Panc1 (cell line): ENCODE measurements at regions not wholly inside any gene's neighbourhood (a gene's known extent, or its start where the extent isn't known, plus 50 kb on each side); places are given as distances from the start of the nearest gene placed in this dataset.

Source experiments
- ATAC-seq: fragments of 200-7000 bp; cut with Tn5 transposase; 2 replicates; pipeline ENCODE4 v1.9.1; 2020; ENCODE audit warnings: mild to moderate bottlenecking, moderate library complexity
- BruUV-seq: library from RNA; stranded (reverse); fragments of 400-500 nt; replicated peaks from 2 replicates; lab custom pipeline; 2021; lab: Mats Ljungman, UMichigan
- CTCF ChIA-PET: fragments of 300-600 bp; sonication (Branson Sonifier 250); formaldehyde crosslinking; loops from one replicate; lab custom pipeline; 2022; ENCODE audit warnings: antibody characterized with exemption; lab: Charles Lee
- POLR2A ChIA-PET: fragments of 300-600 bp; sonication (Branson Sonifier 250); formaldehyde crosslinking; loops from one replicate; lab custom pipeline; 2022; ENCODE audit warnings: antibody characterized with exemption; lab: Charles Lee
- DNase-seq: peaks from one replicate; pipeline ENCODE4 v3.0.0-alpha.2; 2010; ENCODE audit warnings: low read depth, low spot score
- H3K27ac ChIP-seq: 2 replicates; pipeline ENCODE4 v1.5.1; 2011; ENCODE audit warnings: mild to moderate bottlenecking, low read length, inconsistent platforms
- H3K27me3 ChIP-seq: fragments of 200-500 bp; sonication (Bioruptor generic); 2 replicates; pipeline ENCODE4 v1.6.0; 2014; ENCODE audit warnings: low read length, inconsistent platforms; ENCODE audit not compliant: control insufficient read depth, insufficient read depth
- H3K36me3 ChIP-seq: fragments of 200-500 bp; sonication (Bioruptor generic); 2 replicates; pipeline ENCODE4 v1.5.1; 2014; ENCODE audit warnings: inconsistent platforms, mild to moderate bottlenecking, low read length, moderate library complexity; ENCODE audit not compliant: control insufficient read depth, insufficient read depth
- H3K4me1 ChIP-seq: 2 replicates; pipeline ENCODE4 v1.5.1; 2011; ENCODE audit warnings: inconsistent platforms, mild to moderate bottlenecking, low read length, moderate library complexity; ENCODE audit not compliant: control insufficient read depth, insufficient read depth
- H3K4me3 ChIP-seq, 2 experiments: 2 replicates each; pipeline ENCODE4 v1.5.1; 2011 to 2012; ENCODE audit warnings: low read depth in 2 of 2, low read length in 2 of 2, mild to moderate bottlenecking in 2 of 2, inconsistent platforms in 1 of 2, moderate library complexity in 1 of 2
- H3K9me3 ChIP-seq: fragments of 200-500 bp; sonication (Bioruptor generic); 2 replicates; pipeline ENCODE4 v1.5.1; 2014; ENCODE audit warnings: low read depth, mild to moderate bottlenecking, inconsistent platforms, low read length, moderate library complexity; ENCODE audit not compliant: control insufficient read depth, insufficient read depth
- CTCF ChIP-seq: fragments of 450-650 bp; IDR thresholded peaks from 2 replicates; pipeline ENCODE4 v1.5.1; 2017; ENCODE audit warnings: mild to moderate bottlenecking
- POLR2AphosphoS5 ChIP-seq: IDR thresholded peaks from 2 replicates; pipeline ENCODE4 v1.6.1; 2012; ENCODE audit warnings: mild to moderate bottlenecking, low read depth, low read length, moderate library complexity
- SIN3A ChIP-seq: IDR thresholded peaks from 2 replicates; pipeline ENCODE4 v1.6.1; 2012; ENCODE audit warnings: low read depth, mild to moderate bottlenecking, low read length, moderate library complexity, borderline replicate concordance; ENCODE audit not compliant: insufficient read depth
- TCF7L2 ChIP-seq: IDR thresholded peaks from 2 replicates; pipeline ENCODE4 v1.6.1; 2011; ENCODE audit warnings: mild to moderate bottlenecking, low read depth, low read length, inconsistent platforms
- in situ Hi-C: cut with HindIII; loops from 2 replicates; pipeline ENCODE4 v1.10.0; 2016; ENCODE audit warnings: low sequenced_read_pairs, low pct_unique_long_range_greater_than_20kb
- intact Hi-C: fragments of 100-400 bp; cut with micrococcal nuclease; formaldehyde crosslinking; loops from one replicate; pipeline ENCODE4 v1.10.0; 2022; ENCODE audit not compliant: unreplicated experiment
- TF ChIP-seq, protein P1 (sequence below), 2 experiments: IDR thresholded peaks; 2 replicates each; pipeline ENCODE4 v1.6.1; 2011 to 2012; ENCODE audit warnings: low read depth in 2 of 2, control low read depth in 1 of 2, low read length in 1 of 2, mild to moderate bottlenecking in 1 of 2, moderate library complexity in 1 of 2; ENCODE audit not compliant: insufficient read depth in 1 of 2

DNA sequence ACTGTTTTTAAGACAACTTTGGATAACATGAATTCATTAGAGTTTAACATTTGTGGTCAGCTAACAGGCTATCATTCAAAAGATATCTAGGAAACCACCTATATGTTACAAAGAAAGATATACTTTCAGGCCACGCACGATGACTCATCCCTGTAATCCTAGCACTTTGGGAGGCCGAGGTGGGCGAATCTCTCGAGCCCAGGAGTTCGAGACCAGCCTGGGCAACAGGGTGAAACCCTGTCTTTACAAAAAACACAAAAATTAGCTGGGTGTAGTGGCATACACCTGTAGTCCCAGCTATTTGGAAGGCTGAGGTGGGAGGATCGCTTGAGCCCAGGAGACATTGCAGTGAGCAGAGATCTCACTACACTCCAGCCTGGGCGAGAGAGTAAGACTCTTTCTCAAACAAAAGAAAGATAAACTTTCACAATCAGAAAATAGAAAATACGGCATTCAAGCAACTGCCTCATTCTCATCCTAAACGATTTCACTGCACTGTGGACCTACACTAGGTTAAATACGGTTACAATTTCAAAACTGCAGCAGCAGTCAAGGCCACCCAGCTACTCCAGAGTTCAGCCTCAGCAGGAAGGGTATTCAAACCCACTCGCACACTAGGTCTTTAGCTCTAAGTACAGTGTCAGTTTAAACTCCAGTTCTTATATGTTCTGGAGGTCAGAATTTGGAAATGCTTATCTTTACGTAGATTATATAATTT, 250.0 kb upstream of the SLC39A10 start:
- Histone ChIP-seq H3K36me3 (no peaks in the 10 kb centered on the region), H3K27ac (no peak overlapping the region), H3K27me3 (no peaks in the 10 kb centered on the region), H3K4me1 (no peaks in the 10 kb centered on the region), H3K9me3 (no peaks in the 10 kb centered on the region), H3K4me3 (no peak overlapping the region)
- POLR2A ChIA-PET, result no interaction called here
- ATAC-seq (no peak), DNase-seq (no peak)
- BruUV-seq, result no TSS peak
- CTCF ChIA-PET, result interaction anchor here (0.6 kb wide), 1 partner anchor 15 kb away, joined by 6 read pairs; no protein-coding TSS in a partner anchor
- in situ Hi-C loops (no loop called here), intact Hi-C loops (no loop called here)
- TF ChIP-seq TCF7L2 (no peak), CTCF (no peak), SIN3A (no peak), POLR2AphosphoS5 (no peak)
- TF ChIP-seq, protein P1, sequence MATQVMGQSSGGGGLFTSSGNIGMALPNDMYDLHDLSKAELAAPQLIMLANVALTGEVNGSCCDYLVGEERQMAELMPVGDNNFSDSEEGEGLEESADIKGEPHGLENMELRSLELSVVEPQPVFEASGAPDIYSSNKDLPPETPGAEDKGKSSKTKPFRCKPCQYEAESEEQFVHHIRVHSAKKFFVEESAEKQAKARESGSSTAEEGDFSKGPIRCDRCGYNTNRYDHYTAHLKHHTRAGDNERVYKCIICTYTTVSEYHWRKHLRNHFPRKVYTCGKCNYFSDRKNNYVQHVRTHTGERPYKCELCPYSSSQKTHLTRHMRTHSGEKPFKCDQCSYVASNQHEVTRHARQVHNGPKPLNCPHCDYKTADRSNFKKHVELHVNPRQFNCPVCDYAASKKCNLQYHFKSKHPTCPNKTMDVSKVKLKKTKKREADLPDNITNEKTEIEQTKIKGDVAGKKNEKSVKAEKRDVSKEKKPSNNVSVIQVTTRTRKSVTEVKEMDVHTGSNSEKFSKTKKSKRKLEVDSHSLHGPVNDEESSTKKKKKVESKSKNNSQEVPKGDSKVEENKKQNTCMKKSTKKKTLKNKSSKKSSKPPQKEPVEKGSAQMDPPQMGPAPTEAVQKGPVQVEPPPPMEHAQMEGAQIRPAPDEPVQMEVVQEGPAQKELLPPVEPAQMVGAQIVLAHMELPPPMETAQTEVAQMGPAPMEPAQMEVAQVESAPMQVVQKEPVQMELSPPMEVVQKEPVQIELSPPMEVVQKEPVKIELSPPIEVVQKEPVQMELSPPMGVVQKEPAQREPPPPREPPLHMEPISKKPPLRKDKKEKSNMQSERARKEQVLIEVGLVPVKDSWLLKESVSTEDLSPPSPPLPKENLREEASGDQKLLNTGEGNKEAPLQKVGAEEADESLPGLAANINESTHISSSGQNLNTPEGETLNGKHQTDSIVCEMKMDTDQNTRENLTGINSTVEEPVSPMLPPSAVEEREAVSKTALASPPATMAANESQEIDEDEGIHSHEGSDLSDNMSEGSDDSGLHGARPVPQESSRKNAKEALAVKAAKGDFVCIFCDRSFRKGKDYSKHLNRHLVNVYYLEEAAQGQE (IDR thresholded peaks at IDR 0.05; ENCODE audit: insufficient read depth in 1 of 2, low read depth in 2 of 2, low read length in 1 of 2), result no peak

DNA sequence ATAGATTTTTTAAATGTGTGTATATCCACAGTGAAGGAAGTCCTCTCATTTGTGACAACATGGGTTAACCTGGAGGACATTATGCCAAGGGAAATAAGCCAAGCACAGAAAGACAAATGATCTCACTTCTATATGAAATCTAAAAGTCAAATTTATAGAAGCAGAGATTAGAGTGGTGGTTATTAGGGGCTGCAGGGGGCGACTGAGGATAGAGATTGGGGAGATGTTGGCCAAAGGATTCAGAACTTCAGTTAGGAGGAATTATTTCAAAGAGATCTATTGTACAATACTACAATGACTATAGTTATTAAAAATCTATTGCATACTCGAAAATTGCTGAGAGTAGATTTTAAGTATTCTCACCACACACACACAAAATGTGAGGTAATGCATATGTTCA, 252.4 kb upstream of the SLC39A10 start:
- Histone ChIP-seq H3K9me3 (no peaks in the 10 kb centered on the region), H3K27ac (no peak overlapping the region), H3K27me3 (no peaks in the 10 kb centered on the region), H3K36me3 (no peaks in the 10 kb centered on the region), H3K4me3 (no peak overlapping the region), H3K4me1 (no peaks in the 10 kb centered on the region)
- TF ChIP-seq CTCF, result no peak
- no peak for TF ChIP-seq POLR2AphosphoS5
- TF ChIP-seq SIN3A, result no peak
- no peak for TF ChIP-seq TCF7L2
- TF ChIP-seq, protein P1 (IDR thresholded peaks at IDR 0.05; ENCODE audit: insufficient read depth in 1 of 2, low read depth in 2 of 2, low read length in 1 of 2), result no peak
- in situ Hi-C loops, result no loop called here
- intact Hi-C loops, result no loop called here
- BruUV-seq, result no TSS peak
- DNase-seq, result no peak
- ChIA-PET POLR2A (no interaction called here), CTCF (no interaction called here)
- ATAC-seq, result no peak
